Bronchial epithelial cell (primary cell): ENCODE measurements at regions not wholly inside any gene's neighbourhood (a gene's known extent, or its start where the extent isn't known, plus 50 kb on each side); places are given as distances from the start of the nearest gene placed in this dataset.
A peak's percentile ranks its signal among the peaks of the same experiment; 100 is the strongest.

Experiments used
- DNase-seq: peaks from one replicate; pipeline ENCODE4 v3.0.0-alpha.2; 2010; ENCODE audit warnings: low read depth
- FAIRE-seq: peaks from 2 replicates; lab custom pipeline; 2011; peaks lifted over from hg19 to GRCh38; lab: Jason Lieb, UNC
- H3K27me3 ChIP-seq: 2 replicates; pipeline ENCODE4 v1.5.1; 2011; ENCODE audit warnings: low read length; ENCODE audit not compliant: control insufficient read depth, insufficient read depth
- H3K36me3 ChIP-seq: 2 replicates; pipeline ENCODE4 v1.5.1; 2011; ENCODE audit warnings: low read length; ENCODE audit not compliant: control insufficient read depth, insufficient read depth
- H3K4me3 ChIP-seq: 2 replicates; pipeline ENCODE4 v1.5.1; 2011; ENCODE audit warnings: mild to moderate bottlenecking, low read depth, low read length, control low read depth
- TF ChIP-seq, protein P1 (sequence below): IDR thresholded peaks from 2 replicates; pipeline ENCODE4 v1.5.1; 2011; ENCODE audit warnings: mild to moderate bottlenecking, moderate library complexity, low read length, control low read depth, inconsistent platforms; ENCODE audit not compliant: insufficient read depth, severe bottlenecking

GRCh38 chr9:107211284-107211923, 71.7 kb upstream of the RAD23B start:
- DNase-seq (no peak), FAIRE-seq (no peak)
- Histone ChIP-seq H3K27me3 (no peaks in the 10 kb centered on the region), H3K36me3 (no peaks in the 10 kb centered on the region), H3K4me3 (no peak overlapping the region)
- TF ChIP-seq, protein P1, sequence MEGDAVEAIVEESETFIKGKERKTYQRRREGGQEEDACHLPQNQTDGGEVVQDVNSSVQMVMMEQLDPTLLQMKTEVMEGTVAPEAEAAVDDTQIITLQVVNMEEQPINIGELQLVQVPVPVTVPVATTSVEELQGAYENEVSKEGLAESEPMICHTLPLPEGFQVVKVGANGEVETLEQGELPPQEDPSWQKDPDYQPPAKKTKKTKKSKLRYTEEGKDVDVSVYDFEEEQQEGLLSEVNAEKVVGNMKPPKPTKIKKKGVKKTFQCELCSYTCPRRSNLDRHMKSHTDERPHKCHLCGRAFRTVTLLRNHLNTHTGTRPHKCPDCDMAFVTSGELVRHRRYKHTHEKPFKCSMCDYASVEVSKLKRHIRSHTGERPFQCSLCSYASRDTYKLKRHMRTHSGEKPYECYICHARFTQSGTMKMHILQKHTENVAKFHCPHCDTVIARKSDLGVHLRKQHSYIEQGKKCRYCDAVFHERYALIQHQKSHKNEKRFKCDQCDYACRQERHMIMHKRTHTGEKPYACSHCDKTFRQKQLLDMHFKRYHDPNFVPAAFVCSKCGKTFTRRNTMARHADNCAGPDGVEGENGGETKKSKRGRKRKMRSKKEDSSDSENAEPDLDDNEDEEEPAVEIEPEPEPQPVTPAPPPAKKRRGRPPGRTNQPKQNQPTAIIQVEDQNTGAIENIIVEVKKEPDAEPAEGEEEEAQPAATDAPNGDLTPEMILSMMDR = no peak

GRCh38 chr9:107212613-107213012, 70.5 kb upstream of the RAD23B start:
- TF ChIP-seq, protein P1 = no peak
- FAIRE-seq (no peak), DNase-seq (no peak)
- Histone ChIP-seq H3K4me3 (no peak overlapping the region), H3K27me3 (no peaks in the 10 kb centered on the region), H3K36me3 (no peaks in the 10 kb centered on the region)

DNA sequence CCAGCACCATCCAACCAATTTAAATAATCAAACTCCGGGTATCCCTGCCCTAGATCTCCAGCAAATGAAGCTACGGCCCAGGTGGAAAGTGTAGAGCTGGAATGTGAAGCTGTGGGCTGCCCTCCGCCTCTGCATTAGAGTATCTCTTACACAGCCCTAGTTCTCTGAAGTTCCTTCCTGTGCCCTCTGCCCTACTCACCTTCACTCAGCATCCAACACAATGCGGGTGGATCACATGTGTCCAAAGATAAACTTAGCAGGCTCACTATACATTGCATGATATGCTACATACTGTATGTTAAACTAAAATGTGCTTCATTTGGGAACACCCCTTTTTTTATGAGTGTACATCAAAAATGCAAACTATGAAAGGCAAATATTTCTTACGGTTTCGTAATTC, 70.0 kb upstream of the RAD23B start:
- no peaks in the 10 kb centered on the region for H3K36me3 ChIP-seq
- DNase-seq (no peak), FAIRE-seq (no peak)
- no peaks in the 10 kb centered on the region for H3K27me3 ChIP-seq
- TF ChIP-seq, protein P1 = no peak
- no peak overlapping the region for H3K4me3 ChIP-seq

DNA sequence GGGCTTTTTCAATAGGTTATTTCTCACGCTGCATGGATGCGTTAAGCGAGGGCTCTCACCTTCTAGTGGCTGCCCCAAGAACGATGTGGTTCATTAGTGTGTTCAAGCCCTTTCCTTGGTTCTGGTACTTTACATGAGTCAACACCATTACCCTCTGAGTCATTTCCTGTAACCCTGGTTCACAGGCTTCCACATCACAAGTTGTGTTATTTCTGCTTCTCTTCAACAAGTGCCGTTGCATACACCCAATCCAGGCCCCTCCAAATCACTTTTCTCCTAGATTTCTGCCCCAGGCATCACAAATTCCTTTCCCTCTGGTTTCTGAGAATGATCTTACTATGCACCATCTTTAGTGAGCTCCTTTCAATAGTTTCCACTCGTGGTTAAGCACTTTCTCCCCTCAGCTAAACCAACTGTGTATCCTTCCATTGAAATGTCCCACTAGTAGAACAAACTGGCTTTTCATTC, 69.5 kb upstream of the RAD23B start:
- TF ChIP-seq, protein P1 = no peak
- peak; percentile 95 for DNase-seq
- Histone ChIP-seq H3K36me3 (no peaks in the 10 kb centered on the region), H3K4me3 (no peak overlapping the region), H3K27me3 (no peaks in the 10 kb centered on the region)
- no peak for FAIRE-seq

GRCh38 chr9:107214381-107214780, 68.7 kb upstream of the RAD23B start:
- Histone ChIP-seq H3K36me3 (no peaks in the 10 kb centered on the region), H3K4me3 (no peak overlapping the region), H3K27me3 (no peaks in the 10 kb centered on the region)
- TF ChIP-seq, protein P1 = no peak
- FAIRE-seq = no peak
- no peak for DNase-seq

DNA sequence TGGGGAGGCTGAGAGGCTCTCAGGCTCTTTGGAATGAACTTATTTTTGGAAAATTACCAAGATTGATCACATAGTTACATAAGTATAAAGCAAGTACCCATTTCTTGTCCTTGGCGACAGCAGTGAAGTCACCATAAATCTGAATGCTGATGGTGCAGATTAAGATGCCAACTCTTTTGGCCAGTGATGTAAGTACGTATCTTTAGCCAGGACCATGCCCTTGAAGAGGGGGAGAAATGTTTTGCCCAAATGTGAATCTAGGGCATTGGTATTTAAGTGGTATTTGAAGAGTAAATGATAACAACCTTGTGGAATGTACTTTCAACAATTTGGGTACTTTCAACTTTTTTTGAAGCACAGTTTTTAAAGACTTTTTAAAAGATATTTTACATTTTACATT, 68.2 kb upstream of the RAD23B start:
- FAIRE-seq (no peak), DNase-seq (no peak)
- Histone ChIP-seq H3K4me3 (no peak overlapping the region), H3K36me3 (no peaks in the 10 kb centered on the region), H3K27me3 (no peaks in the 10 kb centered on the region)
- TF ChIP-seq, protein P1 = no peak
